A549 (cell line): ENCODE measurements at regions not wholly inside any gene's neighbourhood (a gene's known extent, or its start where the extent isn't known, plus 50 kb on each side); places are given as distances from the start of the nearest gene placed in this dataset.

Experiments used
- ZC3H11A ChIP-seq: fragments of 450-650 bp; IDR thresholded peaks from 2 replicates; pipeline ENCODE4 v1.6.1; 2014; ENCODE audit warnings: antibody characterized with exemption, mild to moderate bottlenecking
- TF ChIP-seq, protein P1 (sequence below): fragments of 450-650 bp; IDR thresholded peaks from 2 replicates; pipeline ENCODE4 v1.6.1; 2014; ENCODE audit warnings: antibody characterized with exemption

GRCh38 chr3:168696051-168696450 lies 600.3 kb upstream of the GOLIM4 start:
- TF ChIP-seq ZC3H11A = no peak
- TF ChIP-seq, protein P1, sequence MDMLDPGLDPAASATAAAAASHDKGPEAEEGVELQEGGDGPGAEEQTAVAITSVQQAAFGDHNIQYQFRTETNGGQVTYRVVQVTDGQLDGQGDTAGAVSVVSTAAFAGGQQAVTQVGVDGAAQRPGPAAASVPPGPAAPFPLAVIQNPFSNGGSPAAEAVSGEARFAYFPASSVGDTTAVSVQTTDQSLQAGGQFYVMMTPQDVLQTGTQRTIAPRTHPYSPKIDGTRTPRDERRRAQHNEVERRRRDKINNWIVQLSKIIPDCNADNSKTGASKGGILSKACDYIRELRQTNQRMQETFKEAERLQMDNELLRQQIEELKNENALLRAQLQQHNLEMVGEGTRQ = no peak
